ENCODE measurements at regions not wholly inside any gene's neighbourhood (a gene's known extent, or its start where the extent isn't known, plus 50 kb on each side); places are given as distances from the start of the nearest gene placed in this dataset.

DNA sequence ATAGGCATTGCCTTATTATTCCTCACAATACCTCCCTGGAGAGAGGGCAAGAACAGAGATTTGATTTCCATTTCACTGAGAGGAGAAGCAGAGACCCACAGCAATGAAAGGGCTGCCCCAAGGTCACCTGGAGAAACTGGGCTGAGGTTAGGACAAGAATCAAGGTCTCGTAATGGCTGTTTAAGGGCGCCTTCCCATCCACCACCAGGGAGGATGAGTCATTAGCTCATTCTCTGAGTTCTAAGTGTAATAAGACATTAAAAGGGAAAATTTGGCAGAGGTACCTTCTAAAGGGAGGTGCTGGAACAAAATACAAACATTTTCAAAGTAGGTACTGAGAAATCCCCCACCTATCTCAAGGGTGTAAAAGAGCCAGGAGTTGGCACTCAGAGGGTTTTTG is 52.6 kb upstream of the TCERG1 start:
- no peak for DNase-seq

- peak; percentile 78 for DNase-seq
Observed at GRCh38 chr5:146395193-146395592, 51.9 kb upstream of the TCERG1 start.

Measured in eye (tissue), 1 donor.